Colonic mucosa (tissue), 4 donors: ENCODE measurements at regions not wholly inside any gene's neighbourhood (a gene's known extent, or its start where the extent isn't known, plus 50 kb on each side); places are given as distances from the start of the nearest gene placed in this dataset.
"Not testable (repeated sequence)": the region's sequence is repeated elsewhere in the genome, so short reads cannot be mapped to it uniquely, and the experiment has no call there.

Experiments used
- DNase-seq: peaks from one replicate; pipeline ENCODE4 v3.0.0-alpha.2; 2020
- H3K27ac ChIP-seq: fragments of 200-600 bp; one replicate; pipeline ENCODE4 v1.8.0; 2021
- H3K27me3 ChIP-seq: fragments of 200-600 bp; one replicate; pipeline ENCODE4 v1.8.0; 2021
- H3K36me3 ChIP-seq: fragments of 200-600 bp; one replicate; pipeline ENCODE4 v1.8.0; 2021
- H3K4me1 ChIP-seq: fragments of 200-600 bp; one replicate; pipeline ENCODE4 v1.8.0; 2021; ENCODE audit warnings: mild to moderate bottlenecking
- H3K4me3 ChIP-seq: fragments of 200-600 bp; one replicate; pipeline ENCODE4 v1.8.0; 2021
- H3K9ac ChIP-seq, 2 donors: one replicate each; pipeline ENCODE4 v1.7.0; 2013; ENCODE audit warnings: control low read depth in 2 of 2, low read depth in 2 of 2, low read length in 2 of 2
- H3K9me3 ChIP-seq: fragments of 200-600 bp; one replicate; pipeline ENCODE4 v1.8.0; 2021
- intact Hi-C: fragments of 100-400 bp; cut with DNase I; formaldehyde crosslinking; loops from one replicate; pipeline ENCODE4 v1.14.1; 2022
- TF ChIP-seq, protein P1 (sequence below): fragments of 200-600 bp; IDR thresholded peaks from one replicate; pipeline ENCODE4 v1.8.0; 2022; ENCODE audit warnings: antibody characterized with exemption, mild to moderate bottlenecking
- donor health status: healthy.
- donor health status: DM: no; HTN: no; CAD: no.
- donor health status: DM: no; HTN: no; CAD: no.

DNA sequence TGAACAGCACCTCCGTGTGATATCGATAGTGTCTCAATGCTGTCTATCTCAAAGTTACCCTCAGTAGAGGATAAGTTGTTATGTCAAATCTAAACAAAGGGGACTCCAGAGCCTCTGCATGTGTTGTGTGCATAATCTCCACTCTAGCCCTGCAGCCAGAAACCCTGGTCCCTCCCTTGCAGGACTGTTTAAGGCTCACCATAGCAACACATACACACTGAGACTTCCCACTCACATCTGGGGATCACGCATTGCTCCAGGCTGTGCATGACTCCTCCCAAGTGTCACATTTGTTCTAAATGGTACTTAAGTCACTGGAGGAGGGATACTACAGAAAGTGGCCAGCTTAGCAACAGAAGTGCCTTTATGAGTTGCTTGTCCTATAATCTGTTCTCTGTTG, 258.6 kb upstream of the CRIM1 start:
- no peak for DNase-seq
- Histone ChIP-seq H3K27me3 (no peaks in the 10 kb centered on the region), H3K9ac (no peak overlapping the region), H3K27ac (no peak overlapping the region), H3K36me3 (no peaks in the 10 kb centered on the region), H3K4me3 (no peak overlapping the region), H3K9me3 (no peaks in the 10 kb centered on the region), H3K4me1 (no peaks in the 10 kb centered on the region)
- intact Hi-C loops, result no loop called here
- TF ChIP-seq, protein P1, sequence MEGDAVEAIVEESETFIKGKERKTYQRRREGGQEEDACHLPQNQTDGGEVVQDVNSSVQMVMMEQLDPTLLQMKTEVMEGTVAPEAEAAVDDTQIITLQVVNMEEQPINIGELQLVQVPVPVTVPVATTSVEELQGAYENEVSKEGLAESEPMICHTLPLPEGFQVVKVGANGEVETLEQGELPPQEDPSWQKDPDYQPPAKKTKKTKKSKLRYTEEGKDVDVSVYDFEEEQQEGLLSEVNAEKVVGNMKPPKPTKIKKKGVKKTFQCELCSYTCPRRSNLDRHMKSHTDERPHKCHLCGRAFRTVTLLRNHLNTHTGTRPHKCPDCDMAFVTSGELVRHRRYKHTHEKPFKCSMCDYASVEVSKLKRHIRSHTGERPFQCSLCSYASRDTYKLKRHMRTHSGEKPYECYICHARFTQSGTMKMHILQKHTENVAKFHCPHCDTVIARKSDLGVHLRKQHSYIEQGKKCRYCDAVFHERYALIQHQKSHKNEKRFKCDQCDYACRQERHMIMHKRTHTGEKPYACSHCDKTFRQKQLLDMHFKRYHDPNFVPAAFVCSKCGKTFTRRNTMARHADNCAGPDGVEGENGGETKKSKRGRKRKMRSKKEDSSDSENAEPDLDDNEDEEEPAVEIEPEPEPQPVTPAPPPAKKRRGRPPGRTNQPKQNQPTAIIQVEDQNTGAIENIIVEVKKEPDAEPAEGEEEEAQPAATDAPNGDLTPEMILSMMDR, result no peak

DNA sequence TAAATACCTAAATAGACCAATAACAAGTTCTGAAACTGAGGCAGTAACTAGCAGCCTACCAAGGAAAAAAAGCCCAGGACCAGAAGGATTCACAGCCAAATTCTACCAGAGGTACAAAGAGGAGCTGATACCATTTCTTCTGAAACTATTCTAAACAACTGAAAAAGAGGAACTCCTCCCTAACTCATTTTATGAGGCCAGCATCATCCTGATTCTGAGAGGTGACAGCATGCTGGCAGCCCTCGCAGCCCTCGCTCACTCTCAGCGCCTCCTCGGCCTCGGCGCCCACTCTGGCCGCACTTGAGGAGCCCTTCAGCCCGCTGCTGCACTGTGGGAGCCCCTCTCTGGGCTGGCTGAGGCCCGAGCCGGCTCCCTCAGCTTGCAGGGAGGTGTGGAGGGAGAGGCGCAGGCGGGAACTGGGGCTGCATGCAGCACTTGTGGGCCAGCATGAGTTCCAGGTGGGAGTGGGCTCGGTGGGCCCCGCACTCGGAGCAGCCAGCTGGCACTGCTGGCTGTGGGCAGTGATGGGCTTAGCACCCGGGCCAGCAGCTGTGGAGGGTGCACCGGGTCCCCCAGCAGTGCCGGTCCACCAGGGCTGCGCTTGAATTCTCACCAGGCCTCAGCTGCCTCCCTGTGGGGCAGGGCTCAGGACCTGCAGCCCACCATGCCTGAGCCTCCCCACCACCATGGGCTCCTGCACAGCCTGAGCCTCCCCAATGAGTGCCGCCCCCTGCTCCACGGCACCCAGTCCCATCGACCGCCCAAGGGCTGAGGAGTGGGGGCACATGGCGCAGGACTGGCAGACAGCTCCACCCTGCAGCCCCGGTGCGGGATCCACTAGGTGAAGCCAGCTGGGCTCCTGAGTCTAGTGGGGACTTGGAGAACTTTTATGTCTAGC, 263.5 kb upstream of the CRIM1 start:
- H3K27me3 ChIP-seq, H3K36me3 ChIP-seq, H3K9me3 ChIP-seq, H3K27ac ChIP-seq, intact Hi-C loops, H3K9ac ChIP-seq, H3K4me3 ChIP-seq, H3K4me1 ChIP-seq, DNase-seq: not testable (repeated sequence)

DNA sequence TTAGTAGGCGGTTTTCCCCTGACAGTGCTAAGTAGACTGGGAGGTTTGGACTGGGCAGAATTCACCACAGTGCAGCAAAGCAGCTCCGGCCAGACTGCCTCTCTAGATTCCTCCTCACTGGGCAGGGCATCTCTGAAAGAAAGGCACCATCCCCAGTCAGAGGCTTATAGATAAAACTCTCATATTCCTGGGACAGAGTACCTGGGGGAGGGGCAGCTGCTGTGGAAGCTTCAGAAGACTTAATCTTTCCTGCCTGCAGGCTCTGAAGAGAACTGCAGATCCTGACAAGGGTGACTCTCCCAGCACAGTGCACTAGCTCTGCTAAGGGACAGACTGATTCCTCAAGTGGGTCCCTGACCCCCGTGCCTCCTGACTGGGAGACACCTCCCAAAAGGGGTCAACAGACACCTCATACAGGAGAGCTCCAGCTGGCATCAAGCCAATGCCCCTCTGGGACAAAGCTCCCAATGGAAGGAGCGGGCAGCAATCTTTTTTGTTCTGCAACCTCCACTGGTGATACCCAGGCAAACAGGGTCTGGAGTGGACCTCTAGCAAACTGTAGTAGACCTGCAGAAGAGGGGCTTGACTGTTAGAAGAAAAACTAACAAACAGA, 266.8 kb upstream of the CRIM1 start:
- Histone ChIP-seq H3K9me3 (no peaks in the 10 kb centered on the region), H3K9ac (no peak overlapping the region), H3K27ac (no peak overlapping the region), H3K36me3 (no peaks in the 10 kb centered on the region), H3K4me1 (no peaks in the 10 kb centered on the region), H3K4me3 (no peak overlapping the region), H3K27me3 (no peaks in the 10 kb centered on the region)
- no peak for DNase-seq
- intact Hi-C loops, result no loop called here
- TF ChIP-seq, protein P1, result no peak

DNA sequence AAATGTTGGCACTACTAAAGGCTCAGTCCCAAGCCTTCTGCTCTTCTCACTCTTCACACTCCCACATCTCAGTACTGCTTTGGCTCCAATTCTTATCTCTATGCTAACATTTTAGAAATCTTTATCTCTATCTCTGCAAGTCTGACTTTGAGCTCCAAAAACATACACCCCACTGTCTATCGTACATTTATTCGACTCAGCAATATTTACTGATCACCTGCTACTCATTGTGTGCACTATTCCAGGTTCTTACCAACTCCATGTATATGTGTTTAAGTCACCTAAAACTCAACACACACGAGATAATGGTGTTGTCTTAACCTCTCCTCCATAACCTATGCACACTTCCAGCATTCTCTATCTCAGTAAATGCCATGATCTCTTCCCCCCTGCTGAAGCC, 268.2 kb upstream of the CRIM1 start:
- DNase-seq, result no peak
- TF ChIP-seq, protein P1, result no peak
- Histone ChIP-seq H3K4me1 (no peaks in the 10 kb centered on the region), H3K36me3 (no peaks in the 10 kb centered on the region), H3K4me3 (no peak overlapping the region), H3K27me3 (no peaks in the 10 kb centered on the region), H3K9ac (no peak overlapping the region), H3K9me3 (no peaks in the 10 kb centered on the region), H3K27ac (no peak overlapping the region)
- intact Hi-C loops, result no loop called here

DNA sequence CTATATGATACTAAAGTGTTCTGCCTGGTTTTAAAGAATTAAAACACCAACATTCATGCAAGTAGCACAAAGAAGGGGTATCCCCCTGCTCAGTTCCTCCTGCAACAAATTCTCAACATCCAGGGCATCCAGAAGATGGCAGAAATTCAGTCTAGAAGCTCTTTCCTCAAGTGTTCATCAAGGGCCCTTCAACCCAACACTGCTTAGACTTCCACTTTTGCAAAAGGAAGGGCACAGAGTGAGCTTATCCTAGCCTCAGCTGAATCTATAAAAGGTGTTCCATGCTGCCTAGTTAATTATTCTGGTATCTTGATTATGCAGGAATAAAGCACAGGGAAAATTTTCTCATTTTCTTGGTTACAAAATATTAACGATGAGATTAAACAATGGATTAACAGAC, 275.8 kb upstream of the CRIM1 start:
- Histone ChIP-seq H3K36me3 (no peaks in the 10 kb centered on the region), H3K4me1 (no peaks in the 10 kb centered on the region), H3K9ac (no peak overlapping the region), H3K27me3 (no peaks in the 10 kb centered on the region), H3K27ac (no peak overlapping the region), H3K4me3 (no peak overlapping the region), H3K9me3 (no peaks in the 10 kb centered on the region)
- TF ChIP-seq, protein P1, result no peak
- intact Hi-C loops, result no loop called here
- no peak for DNase-seq

GRCh38 chr2:36074008-36074407, 281.6 kb upstream of the CRIM1 start:
- intact Hi-C loops, result no loop called here
- no peak overlapping the region for H3K27ac ChIP-seq
- no peak for DNase-seq
- no peak overlapping the region for H3K9ac ChIP-seq
- TF ChIP-seq, protein P1, result no peak
- H3K27me3 ChIP-seq, result no peaks in the 10 kb centered on the region
- H3K9me3 ChIP-seq, result no peaks in the 10 kb centered on the region
- no peaks in the 10 kb centered on the region for H3K36me3 ChIP-seq
- no peak overlapping the region for H3K4me3 ChIP-seq
- no peaks in the 10 kb centered on the region for H3K4me1 ChIP-seq
